GM12878 (cell line): ENCODE measurements at regions not wholly inside any gene's neighbourhood (a gene's known extent, or its start where the extent isn't known, plus 50 kb on each side); places are given as distances from the start of the nearest gene placed in this dataset.

Source experiments
- ATAC-seq: fragments of 200-7000 bp; cut with Tn5 transposase; 3 replicates; pipeline ENCODE4 v1.9.1; 2020; ENCODE audit warnings: mild to moderate bottlenecking, moderate library complexity
- BruUV-seq: library from RNA; stranded (reverse); fragments of 400-500 nt; replicated peaks from 2 replicates; lab custom pipeline; 2021; lab: Mats Ljungman, UMichigan
- CTCF ChIA-PET: fragments of 300-600 bp; sonication (Branson Sonifier 250); formaldehyde crosslinking; extraction: SDS; loops from one replicate; lab custom pipeline; 2021; ENCODE audit warnings: inconsistent platforms; lab: Yijun Ruan, JAX
- POLR2A ChIA-PET: fragments of 350-600 bp; formaldehyde crosslinking; extraction: SDS; loops from one replicate; lab custom pipeline; 2021; ENCODE audit warnings: inconsistent platforms; lab: Charles Lee
- RAD21 ChIA-PET: fragments of 300-600 bp; sonication (Branson Sonifier 250); formaldehyde crosslinking; loops from one replicate; lab custom pipeline; 2023; ENCODE audit warnings: antibody characterized with exemption; ENCODE audit not compliant: unreplicated experiment; lab: Charles Lee
- SMC1A ChIA-PET: fragments of 300-600 bp; sonication (Branson Sonifier 250); formaldehyde crosslinking; loops from one replicate; lab custom pipeline; 2023; ENCODE audit not compliant: unreplicated experiment, uncharacterized antibody; lab: Charles Lee
- DNase-seq: peaks from one replicate; pipeline ENCODE4 v3.0.0-alpha.2; 2011; ENCODE audit warnings: low read depth, low spot score
- FAIRE-seq: peaks from 3 replicates; lab custom pipeline; 2011; peaks lifted over from hg19 to GRCh38; lab: Jason Lieb, UNC
- H2AFZ ChIP-seq: 2 replicates; pipeline ENCODE4 v1.6.0; 2011; ENCODE audit warnings: low read depth, low read length, control low read depth; ENCODE audit not compliant: control insufficient read depth
- H3K27ac ChIP-seq: 2 replicates; pipeline ENCODE4 v1.5.1; 2011; ENCODE audit warnings: control low read depth; ENCODE audit not compliant: control insufficient read depth, insufficient read depth
- H3K27me3 ChIP-seq, 2 experiments: replicated peaks in 1 of 2; 2 replicates each; pipeline versions ENCODE4 v1.6.0 to v1.6.1; 2011; ENCODE audit warnings: low read length in 1 of 2; ENCODE audit not compliant: control insufficient read depth in 2 of 2, insufficient read depth in 2 of 2
- H3K36me3 ChIP-seq, 2 experiments: 2 replicates each; pipeline ENCODE4 v1.5.1; 2011; ENCODE audit warnings: low read length in 1 of 2; ENCODE audit not compliant: control insufficient read depth in 2 of 2, insufficient read depth in 2 of 2
- H3K4me1 ChIP-seq: 2 replicates; pipeline ENCODE4 v1.6.1; 2011; ENCODE audit warnings: mild to moderate bottlenecking, low read length, moderate library complexity, mixed read lengths; ENCODE audit not compliant: control insufficient read depth, insufficient read depth
- H3K4me2 ChIP-seq: 2 replicates; pipeline ENCODE4 v1.6.0; 2011; ENCODE audit warnings: control low read depth; ENCODE audit not compliant: control insufficient read depth, insufficient read depth
- H3K4me3 ChIP-seq: fragments of 200-600 bp; sonication (generic); 2 replicates; pipeline ENCODE4 v1.5.1; 2016
- H3K79me2 ChIP-seq: 2 replicates; pipeline ENCODE4 v1.6.0; 2011; ENCODE audit warnings: low read length; ENCODE audit not compliant: control insufficient read depth, insufficient read depth
- H3K9ac ChIP-seq: 2 replicates; pipeline ENCODE4 v1.8.0; 2011; ENCODE audit warnings: low read length, control low read depth, mixed read lengths; ENCODE audit not compliant: control insufficient read depth, insufficient read depth
- H3K9me3 ChIP-seq: replicated peaks from 3 replicates; pipeline ENCODE4 v1.5.1; 2011; ENCODE audit warnings: mild to moderate bottlenecking, low read length; ENCODE audit not compliant: control insufficient read depth, insufficient read depth
- H4K20me1 ChIP-seq: 2 replicates; pipeline ENCODE4 v1.6.0; 2011; ENCODE audit not compliant: control insufficient read depth, insufficient read depth
- CBFB ChIP-seq: IDR thresholded peaks from 2 replicates; pipeline ENCODE4 v1.6.1; 2016; ENCODE audit warnings: antibody characterized with exemption, low read depth
- E2F8 ChIP-seq: fragments of 450-650 bp; IDR thresholded peaks from 2 replicates; pipeline ENCODE4 v1.6.1; 2018; ENCODE audit warnings: mild to moderate bottlenecking, low read depth, moderate library complexity; ENCODE audit not compliant: partially characterized antibody
- E4F1 ChIP-seq: fragments of 450-650 bp; IDR thresholded peaks from 2 replicates; pipeline ENCODE4 v1.6.1; 2018; ENCODE audit warnings: borderline replicate concordance, mild to moderate bottlenecking; ENCODE audit not compliant: partially characterized antibody
- EP300 ChIP-seq, 2 experiments: fragments of 150-350 bp in 1 of 2; IDR thresholded peaks; 2 replicates each; pipeline ENCODE4 v1.6.1; 2011 to 2012; ENCODE audit warnings: low read depth in 2 of 2, low read length in 2 of 2, borderline replicate concordance in 1 of 2, improper control_type of control experiment in 1 of 2, inconsistent platforms in 1 of 2; ENCODE audit not compliant: control insufficient read depth in 1 of 2
- HDGF ChIP-seq: fragments of 450-650 bp; IDR thresholded peaks from 2 replicates; pipeline ENCODE4 v1.6.1; 2016; ENCODE audit warnings: antibody characterized with exemption
- JUND ChIP-seq: IDR thresholded peaks from 2 replicates; pipeline ENCODE4 v1.6.1; 2012; ENCODE audit warnings: low read depth, mild to moderate bottlenecking, low read length, improper control_type of control experiment, moderate library complexity
- MLLT1 ChIP-seq: fragments of 450-650 bp; IDR thresholded peaks from 2 replicates; pipeline ENCODE4 v1.6.1; 2016; ENCODE audit warnings: mild to moderate bottlenecking
- MYC ChIP-seq: IDR thresholded peaks from 2 replicates; pipeline ENCODE4 v1.6.1; 2011; ENCODE audit warnings: mild to moderate bottlenecking, low read length, moderate library complexity, inconsistent platforms; ENCODE audit not compliant: insufficient read depth, insufficient replicate concordance, insufficient read length, severe bottlenecking
- NFIC ChIP-seq: IDR thresholded peaks from 2 replicates; pipeline ENCODE4 v1.6.1; 2012; ENCODE audit warnings: low read depth, mild to moderate bottlenecking, inconsistent platforms, low read length, moderate library complexity
- SMARCA5 ChIP-seq: fragments of 450-650 bp; IDR thresholded peaks from 2 replicates; pipeline ENCODE4 v1.6.1; 2017; ENCODE audit warnings: mild to moderate bottlenecking
- SP1 ChIP-seq: IDR thresholded peaks from one replicate; pipeline ENCODE4 v1.6.1; 2011; ENCODE audit warnings: low read depth, low read length
- USF1 ChIP-seq: IDR thresholded peaks from 2 replicates; pipeline ENCODE4 v1.6.1; 2011; ENCODE audit warnings: borderline replicate concordance, low read depth, mild to moderate bottlenecking, moderate library complexity, mixed read lengths, low read length; ENCODE audit not compliant: insufficient read depth; ENCODE audit errors: extremely low read length
- ZBED1 ChIP-seq: IDR thresholded peaks from 2 replicates; pipeline ENCODE4 v1.6.1; 2016; ENCODE audit warnings: borderline replicate concordance
- WGBS: methylation state at CpG from one replicate; pipeline ENCODE4 v1.1.6; 2016; ENCODE audit warnings: low lambda C conversion rate; ENCODE audit not compliant: insufficient replicate concordance, insufficient coverage; ENCODE audit errors: missing lambda C conversion rate; 5-methylcytosine and 5-hydroxymethylcytosine counted together
- in situ Hi-C: fragments of 300-500 bp; cut with MboI; formaldehyde crosslinking; loops from 9 replicates; pipeline ENCODE4 v1.14.3; 2018; ENCODE audit warnings: mixed read lengths
- intact Hi-C: fragments of 100-400 bp; cut with micrococcal nuclease; formaldehyde crosslinking; loops from one replicate; pipeline ENCODE4 v1.14.2; 2022; ENCODE audit not compliant: unreplicated experiment

- no TSS peak for BruUV-seq
- no peak for ATAC-seq
- intact Hi-C loops = no loop called here
- no peaks in the 10 kb centered on the region for H3K9me3 ChIP-seq
- H3K27me3 ChIP-seq = 0 out of 4 replicates have a peak, but pooled peaks cover 0 to 1% of the 10 kb centered on the region in 2 experiments
- no peaks in the 10 kb centered on the region for H4K20me1 ChIP-seq
- SMC1A ChIA-PET = no interaction called here
- TF ChIP-seq NFIC (no peak), EP300 (IDR thresholded peaks at IDR 0.05; ENCODE audit: borderline replicate concordance in 1 of 2, control insufficient read depth in 1 of 2, low read depth in 2 of 2, low read length in 2 of 2) (no peak), MLLT1 (no peak), E2F8 (no peak), USF1 (no peak), SMARCA5 (no peak), HDGF (no peak), CBFB (no peak), JUND (no peak), ZBED1 (no peak), MYC (no peak), SP1 (no peak), E4F1 (no peak)
- TF ChIP-seq, all 136 proteins: peak for 0
- no peak for DNase-seq
- Histone ChIP-seq H3K4me3 (no peak overlapping the region), H3K9ac (no peak overlapping the region), H3K4me1 (no peaks in the 10 kb centered on the region), H2AFZ (no peak overlapping the region), H3K4me2 (no peak overlapping the region), H3K79me2 (no peaks in the 10 kb centered on the region), H3K36me3 (no peaks in the 10 kb centered on the region), H3K27ac (no peak overlapping the region)
- POLR2A ChIA-PET = no interaction called here
- in situ Hi-C loops = no loop called here
- FAIRE-seq = no peak
- WGBS = 26% methylated on average over 2 of the region's 2 CpGs
- RAD21 ChIA-PET = no interaction called here
- CTCF ChIA-PET = no interaction called here
These were observed 262.6 kb downstream of the TBL1XR1 start for GRCh38 chr3:176934698-176935097.
